CD14-positive monocyte (primary cell): ENCODE measurements at regions not wholly inside any gene's neighbourhood (a gene's known extent, or its start where the extent isn't known, plus 50 kb on each side); places are given as distances from the start of the nearest gene placed in this dataset.

ENCODE experiments used
- DNase-seq, 3 donors: peaks; one replicate each; pipeline ENCODE4 v3.0.0-alpha.2; 2011 to 2022
- H2AFZ ChIP-seq: 2 replicates; pipeline ENCODE4 v1.6.0; 2012; ENCODE audit warnings: mild to moderate bottlenecking, low read depth, low read length, inconsistent platforms; ENCODE audit not compliant: insufficient read depth, poor library complexity, severe bottlenecking
- H3K27ac ChIP-seq, 2 donors: 1 replicate in 1 of 2; 2 replicates in 1 of 2; pipeline ENCODE4 v1.5.1; 2012 to 2013; ENCODE audit warnings: low read length in 2 of 2, control low read depth in 1 of 2, inconsistent platforms in 1 of 2, low read depth in 1 of 2, mild to moderate bottlenecking in 1 of 2
- H3K27me3 ChIP-seq, 2 donors: one replicate each; pipeline versions ENCODE4 v1.6.0 to v1.6.1; 2011 to 2013; ENCODE audit warnings: low read length in 2 of 2; ENCODE audit not compliant: control insufficient read depth in 2 of 2, insufficient read depth in 2 of 2
- H3K36me3 ChIP-seq, 2 donors: replicated peaks in 1 of 2; 1 replicate in 1 of 2; 2 replicates in 1 of 2; pipeline versions ENCODE4 v1.5.1 to v1.6.1; 2012 to 2013; ENCODE audit warnings: low read length in 2 of 2, control low read depth in 1 of 2, inconsistent platforms in 1 of 2, mild to moderate bottlenecking in 1 of 2; ENCODE audit not compliant: insufficient read depth in 2 of 2, control insufficient read depth in 1 of 2
- H3K4me1 ChIP-seq, 2 donors: 1 replicate in 1 of 2; 2 replicates in 1 of 2; pipeline versions ENCODE4 v1.5.1 to v1.6.1; 2012 to 2013; ENCODE audit warnings: low read length in 2 of 2, control low read depth in 1 of 2, inconsistent platforms in 1 of 2, mild to moderate bottlenecking in 1 of 2, moderate library complexity in 1 of 2; ENCODE audit not compliant: insufficient read depth in 2 of 2, control insufficient read depth in 1 of 2
- H3K4me2 ChIP-seq: replicated peaks from 2 replicates; pipeline ENCODE3; 2012; ENCODE audit warnings: low read length, moderate library complexity, mild to moderate bottlenecking; ENCODE audit not compliant: poor library complexity, severe bottlenecking; ENCODE audit errors: extremely low read depth
- H3K4me3 ChIP-seq, 3 experiments: fragments of 200-600 bp in 1 of 3; sonication (generic) in 1 of 3; replicated peaks in 1 of 3; 1 replicate in 2 of 3; 2 replicates in 1 of 3; pipeline ENCODE4 v1.5.1; 2011 to 2013; ENCODE audit warnings: low read length in 3 of 3, mild to moderate bottlenecking in 3 of 3, control low read depth in 2 of 3, low read depth in 2 of 3, inconsistent platforms in 1 of 3, moderate library complexity in 1 of 3
- H3K79me2 ChIP-seq: 2 replicates; pipeline ENCODE4 v1.6.0; 2012; ENCODE audit warnings: mild to moderate bottlenecking, control low read depth, inconsistent platforms, low read length, moderate library complexity; ENCODE audit not compliant: insufficient read depth
- H3K9ac ChIP-seq: 2 replicates; pipeline ENCODE4 v1.6.0; 2017; ENCODE audit warnings: low read length, mild to moderate bottlenecking; ENCODE audit not compliant: insufficient read depth, poor library complexity, severe bottlenecking
- H3K9me3 ChIP-seq, 2 donors: replicated peaks in 1 of 2; 1 replicate in 1 of 2; 2 replicates in 1 of 2; pipeline versions ENCODE4 v1.5.1 to v1.6.1; 2012 to 2013; ENCODE audit warnings: low read length in 2 of 2, control low read depth in 1 of 2; ENCODE audit not compliant: control insufficient read depth in 1 of 2, insufficient read depth in 1 of 2
- H4K20me1 ChIP-seq: 2 replicates; pipeline ENCODE4 v1.6.0; 2012; ENCODE audit warnings: mild to moderate bottlenecking, low read length, control low read depth, moderate library complexity; ENCODE audit not compliant: insufficient read depth
- H3K27ac Mint-ChIP-seq, 7 donors: one replicate each; pipeline ENCODE4 v1.8.0; 2020; ENCODE audit warnings: mild to moderate bottlenecking in 7 of 7, mixed read lengths in 7 of 7, moderate library complexity in 6 of 7, inconsistent platforms in 2 of 7
- H3K27me3 Mint-ChIP-seq, 3 donors: one replicate each; pipeline ENCODE4 v1.8.0; 2021 to 2022; ENCODE audit warnings: low read depth in 3 of 3, mild to moderate bottlenecking in 3 of 3, mixed read lengths in 3 of 3, moderate library complexity in 3 of 3, inconsistent platforms in 1 of 3
- H3K36me3 Mint-ChIP-seq, 2 donors: one replicate each; pipeline ENCODE4 v1.8.0; 2020; ENCODE audit warnings: mixed read lengths in 2 of 2, inconsistent platforms in 1 of 2, mild to moderate bottlenecking in 1 of 2
- H3K4me1 Mint-ChIP-seq: one replicate; pipeline ENCODE4 v1.8.0; 2020; ENCODE audit warnings: mild to moderate bottlenecking, mixed read lengths
- H3K4me3 Mint-ChIP-seq, 2 donors: one replicate each; pipeline ENCODE4 v1.8.0; 2020; ENCODE audit warnings: mild to moderate bottlenecking in 2 of 2, mixed read lengths in 2 of 2, moderate library complexity in 1 of 2
- H3K9me3 Mint-ChIP-seq, 7 donors: one replicate each; pipeline ENCODE4 v1.8.0; 2020 to 2022; ENCODE audit warnings: mixed read lengths in 7 of 7, mild to moderate bottlenecking in 6 of 7, moderate library complexity in 6 of 7, inconsistent platforms in 2 of 7
- CTCF ChIP-seq: fragments of 200-600 bp; IDR thresholded peaks from one replicate; pipeline ENCODE4 v1.8.0; 2022; ENCODE audit warnings: antibody characterized with exemption, mild to moderate bottlenecking
- WGBS: methylation state at CpG from one replicate; pipeline ENCODE4 v1.1.5; 2013; ENCODE audit warnings: missing lambda C conversion rate; ENCODE audit not compliant: insufficient coverage; 5-methylcytosine and 5-hydroxymethylcytosine counted together
- intact Hi-C, 2 donors: fragments of 100-400 bp; cut with micrococcal nuclease; formaldehyde crosslinking; loops; one replicate each; pipeline versions ENCODE4 v1.15.0 to v1.15.1; 2023

GRCh38 chr12:39006286-39006685 lies 100.9 kb upstream of the CPNE8 start:
- WGBS, result no CpG with 5 or more reads among the region's 2 CpGs
- Histone ChIP-seq H3K4me1 (no peaks in the 10 kb centered on the region), H3K36me3 (no peaks in the 10 kb centered on the region), H3K4me2 (no peak overlapping the region), H4K20me1 (no peaks in the 10 kb centered on the region), H3K79me2 (no peaks in the 10 kb centered on the region), H3K27ac (no peak overlapping the region), H3K9me3 (no peaks in the 10 kb centered on the region), H3K27me3 (no peaks in the 10 kb centered on the region), H2AFZ (no peak overlapping the region), H3K9ac (no peak overlapping the region), H3K4me3 (no peak overlapping the region)
- H3K9me3 Mint-ChIP-seq, result peaks cover 0 to 5% (median 0%) of the 10 kb centered on the region in 7 donors
- no peaks in the 10 kb centered on the region for H3K4me1 Mint-ChIP-seq
- H3K36me3 Mint-ChIP-seq, result no peaks in the 10 kb centered on the region
- intact Hi-C loops, result no loop called here
- no peak for TF ChIP-seq CTCF
- H3K4me3 Mint-ChIP-seq, result no peak overlapping the region
- peaks cover 0 to 2% (median 2%) of the 10 kb centered on the region in 3 donors for H3K27me3 Mint-ChIP-seq
- no peak overlapping the region for H3K27ac Mint-ChIP-seq
- no peak for DNase-seq

GRCh38 chr12:39005671-39006070 lies 100.3 kb upstream of the CPNE8 start:
- Histone ChIP-seq H3K4me3 (no peak overlapping the region), H3K27me3 (no peaks in the 10 kb centered on the region), H3K36me3 (no peaks in the 10 kb centered on the region), H3K4me1 (no peaks in the 10 kb centered on the region), H3K9me3 (no peaks in the 10 kb centered on the region), H3K9ac (no peak overlapping the region), H4K20me1 (no peaks in the 10 kb centered on the region), H2AFZ (no peak overlapping the region), H3K4me2 (no peak overlapping the region), H3K79me2 (no peaks in the 10 kb centered on the region), H3K27ac (no peak overlapping the region)
- no peak for TF ChIP-seq CTCF
- DNase-seq, result no peak
- intact Hi-C loops, result no loop called here
- Mint-ChIP-seq H3K36me3 (no peaks in the 10 kb centered on the region), H3K27ac (no peak overlapping the region), H3K4me1 (no peaks in the 10 kb centered on the region), H3K9me3 (peaks cover 0 to 5% (median 0%) of the 10 kb centered on the region in 7 donors), H3K4me3 (no peak overlapping the region), H3K27me3 (peaks cover 0 to 2% (median 2%) of the 10 kb centered on the region in 3 donors)
